HG02763 (cell line): ENCODE measurements at regions not wholly inside any gene's neighbourhood (a gene's known extent, or its start where the extent isn't known, plus 50 kb on each side); places are given as distances from the start of the nearest gene placed in this dataset.
"Not testable (repeated sequence)": the region's sequence is repeated elsewhere in the genome, so short reads cannot be mapped to it uniquely, and the experiment has no call there.

Experiments
- ATAC-seq: cut with Tn5 transposase; IDR thresholded peaks from one replicate; pipeline ENCODE4 v1.9.1; 2021; ENCODE audit warnings: mild to moderate bottlenecking, moderate library complexity; ENCODE audit not compliant: unreplicated experiment

DNA sequence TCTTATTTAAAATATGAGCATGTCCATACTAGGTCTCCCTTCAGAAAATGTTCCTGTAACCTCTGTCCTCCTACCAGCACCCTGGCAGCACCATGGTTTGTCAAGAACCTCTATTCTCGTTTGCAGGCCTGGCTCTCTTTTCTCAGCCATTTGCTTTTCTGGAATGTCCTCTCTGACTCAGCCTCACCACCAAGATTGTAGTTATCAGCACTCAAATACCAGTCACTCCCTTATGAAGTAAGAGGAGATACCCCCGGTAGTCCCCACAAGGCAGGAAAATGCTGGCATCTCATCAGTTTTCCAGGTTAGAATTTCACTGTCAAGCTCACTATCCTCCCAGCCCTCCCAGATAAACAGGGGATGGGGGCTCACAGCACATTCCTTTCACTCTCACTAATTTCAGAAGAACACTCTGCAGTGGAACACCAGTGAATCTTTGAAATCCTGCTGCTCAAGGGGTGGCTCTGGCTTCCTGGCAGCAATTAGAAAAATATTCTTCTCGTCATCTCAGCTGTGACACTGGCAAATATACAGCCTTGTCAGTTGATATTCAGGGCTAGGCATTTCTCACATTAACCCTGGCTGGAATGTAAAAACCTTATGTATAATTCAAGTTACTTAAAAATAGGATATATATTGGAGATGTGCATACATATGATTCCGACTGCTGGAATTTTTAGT, 129.2 kb downstream of the TBX18 start:
- no peak for ATAC-seq

DNA sequence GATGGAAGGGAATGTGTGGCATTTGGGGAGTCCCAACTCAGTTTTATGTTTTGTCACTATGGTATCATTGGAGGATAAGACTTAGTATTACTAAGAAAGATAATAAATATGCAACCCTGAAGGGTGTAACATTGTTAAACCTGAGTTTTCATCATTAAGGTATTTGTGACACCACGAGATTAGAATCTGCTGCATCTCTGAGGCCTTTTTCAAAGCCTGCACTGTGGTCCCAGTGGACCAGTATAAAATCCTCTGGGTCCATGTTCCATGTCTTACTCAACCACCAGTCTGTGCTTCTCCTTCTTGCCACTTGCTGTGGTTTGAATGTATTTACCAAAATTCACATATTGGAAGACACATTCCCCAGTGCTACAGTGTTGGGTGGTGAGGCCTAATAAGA, 130.6 kb downstream of the TBX18 start:
- ATAC-seq = no peak

DNA sequence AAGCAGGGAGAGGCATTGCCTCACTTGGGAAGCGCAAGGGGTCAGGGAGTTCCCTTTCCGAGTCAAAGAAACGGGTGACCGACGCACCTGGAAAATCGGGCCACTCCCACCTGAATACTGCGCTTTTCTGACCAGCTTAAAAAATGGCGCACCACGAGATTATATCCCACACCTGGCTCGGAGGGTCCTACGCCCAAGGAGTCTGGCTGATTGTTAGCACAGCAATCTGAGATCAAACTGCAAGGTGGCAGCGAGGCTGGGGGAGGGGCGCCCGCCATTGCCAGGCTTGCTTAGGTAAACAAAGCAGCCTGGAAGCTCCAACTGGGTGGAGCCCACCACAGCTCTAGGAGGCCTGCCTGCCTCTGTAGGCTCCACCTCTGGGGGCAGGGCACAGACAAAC, 137.9 kb downstream of the TBX18 start:
- ATAC-seq = not testable (repeated sequence)

DNA sequence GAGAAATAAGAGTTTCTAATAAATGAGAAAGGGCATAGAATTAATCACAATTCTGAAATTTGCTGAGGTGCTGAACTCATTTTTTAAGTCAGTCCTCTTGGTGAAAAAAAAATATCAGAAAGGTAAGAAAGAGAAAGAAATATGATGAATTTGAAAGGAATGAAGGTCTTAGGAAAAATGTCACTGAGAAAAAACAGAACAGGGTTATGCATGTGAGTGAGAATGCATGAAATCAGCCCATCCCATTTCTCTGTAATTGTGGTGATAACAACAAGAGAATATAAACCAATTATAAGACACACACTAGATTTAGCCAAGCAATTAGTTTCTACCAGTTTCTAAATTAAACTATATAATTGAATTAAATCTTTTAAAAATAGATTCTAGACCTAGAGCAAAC, 138.9 kb downstream of the TBX18 start:
- no peak for ATAC-seq

DNA sequence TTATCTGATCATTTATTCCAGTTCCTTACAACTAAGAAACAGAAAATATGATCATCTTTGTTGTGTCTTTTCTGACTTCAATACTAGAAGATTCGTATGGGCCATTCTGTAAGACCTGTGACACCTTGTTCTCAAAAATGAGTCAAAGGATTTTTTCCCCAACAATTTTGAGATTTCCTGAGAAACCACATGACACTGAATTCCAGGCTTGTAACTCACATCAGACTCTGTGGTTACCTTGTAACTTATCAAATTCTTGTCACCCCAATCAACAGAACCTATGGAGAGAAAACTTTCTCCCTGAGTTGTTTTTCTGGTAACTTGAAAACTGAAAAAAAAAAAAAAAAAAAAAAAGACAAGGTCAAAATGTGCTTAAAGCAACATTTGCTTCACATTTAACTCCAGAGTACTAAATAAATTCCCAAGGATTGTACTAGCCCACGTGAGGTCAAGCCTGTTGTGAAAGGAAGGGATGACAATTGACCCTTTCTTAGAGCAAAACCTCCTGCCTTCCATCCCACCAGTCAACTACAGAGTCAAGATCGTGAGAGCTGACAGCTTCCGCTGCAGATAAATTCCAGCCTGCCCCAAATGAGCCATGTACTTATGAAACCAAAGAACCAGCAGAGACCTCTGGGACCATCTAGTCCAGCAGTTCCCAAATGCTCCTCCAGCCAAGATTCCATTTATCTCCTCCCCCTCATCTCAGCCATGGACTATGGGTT, 140.3 kb downstream of the TBX18 start:
- no peak for ATAC-seq

DNA sequence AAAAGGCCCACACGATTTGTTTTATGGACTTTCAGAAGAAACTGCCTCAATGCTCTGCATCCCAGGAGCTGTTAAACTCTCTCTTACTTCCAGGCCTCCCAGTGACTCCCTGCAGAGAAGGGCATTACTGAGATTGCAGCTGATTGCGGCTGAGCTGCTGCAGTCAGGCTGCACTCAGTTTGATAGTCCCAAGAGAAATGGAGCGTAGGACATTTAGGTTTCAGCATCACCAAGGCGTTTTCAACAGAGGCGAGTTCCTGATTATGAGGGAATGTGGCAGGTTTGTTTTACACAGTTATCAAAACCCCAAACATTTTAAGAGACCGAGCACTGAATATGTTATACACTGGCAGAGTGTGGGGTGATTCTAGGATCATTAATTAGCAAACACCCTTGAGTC, 145.6 kb downstream of the TBX18 start:
- no peak for ATAC-seq

DNA sequence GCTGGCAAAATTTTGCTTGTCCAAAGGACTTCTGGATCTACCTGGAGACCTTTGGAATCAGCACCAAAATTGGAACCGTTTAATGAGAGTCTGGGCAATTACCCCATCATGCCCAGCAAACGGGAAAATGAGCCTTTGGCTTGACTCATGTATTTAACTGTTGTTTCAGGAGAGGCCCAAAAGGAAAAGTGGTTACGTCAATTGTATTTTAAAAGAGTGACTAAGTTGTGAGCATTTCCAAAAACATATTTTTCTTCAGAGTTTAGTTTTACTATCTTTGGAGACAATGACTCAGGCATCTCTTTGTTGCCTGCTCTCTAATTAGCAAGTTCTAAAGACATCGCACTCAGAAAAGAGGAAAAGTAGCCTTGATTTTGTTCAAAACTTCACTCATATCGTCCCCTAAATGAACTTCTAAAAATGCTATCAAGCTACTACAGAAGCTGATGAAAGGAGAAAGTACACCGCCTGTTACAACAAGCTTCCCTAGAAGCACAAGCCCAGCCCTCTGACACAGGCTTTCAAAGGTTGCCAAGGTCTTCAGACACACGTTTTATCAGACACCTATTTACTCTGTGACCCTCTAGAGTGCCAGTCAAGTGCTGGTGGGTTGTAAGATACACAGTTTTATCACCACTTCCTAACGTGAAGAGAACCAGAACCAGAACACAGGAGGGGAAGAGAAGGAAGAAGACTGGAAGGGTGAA, 146.2 kb downstream of the TBX18 start:
- ATAC-seq = no peak

DNA sequence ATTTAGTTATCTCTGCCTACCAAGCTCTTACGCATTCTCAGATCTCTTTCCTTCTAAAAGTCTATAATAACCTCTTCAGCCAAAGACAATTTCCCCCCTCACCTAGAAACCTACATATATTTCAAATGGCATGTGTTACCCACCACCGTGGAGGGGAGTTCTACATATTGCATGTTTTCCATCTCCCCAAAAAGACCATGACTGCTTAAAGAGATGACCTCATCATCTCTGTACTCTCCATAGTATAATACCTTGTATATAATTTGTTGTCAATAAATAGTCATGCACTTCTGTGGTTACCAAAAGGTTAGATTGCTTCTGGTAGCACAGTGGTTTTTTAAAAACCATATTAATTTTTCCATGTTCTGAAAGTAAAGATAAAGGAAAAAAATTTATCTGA, 148.4 kb downstream of the TBX18 start:
- no peak for ATAC-seq

DNA sequence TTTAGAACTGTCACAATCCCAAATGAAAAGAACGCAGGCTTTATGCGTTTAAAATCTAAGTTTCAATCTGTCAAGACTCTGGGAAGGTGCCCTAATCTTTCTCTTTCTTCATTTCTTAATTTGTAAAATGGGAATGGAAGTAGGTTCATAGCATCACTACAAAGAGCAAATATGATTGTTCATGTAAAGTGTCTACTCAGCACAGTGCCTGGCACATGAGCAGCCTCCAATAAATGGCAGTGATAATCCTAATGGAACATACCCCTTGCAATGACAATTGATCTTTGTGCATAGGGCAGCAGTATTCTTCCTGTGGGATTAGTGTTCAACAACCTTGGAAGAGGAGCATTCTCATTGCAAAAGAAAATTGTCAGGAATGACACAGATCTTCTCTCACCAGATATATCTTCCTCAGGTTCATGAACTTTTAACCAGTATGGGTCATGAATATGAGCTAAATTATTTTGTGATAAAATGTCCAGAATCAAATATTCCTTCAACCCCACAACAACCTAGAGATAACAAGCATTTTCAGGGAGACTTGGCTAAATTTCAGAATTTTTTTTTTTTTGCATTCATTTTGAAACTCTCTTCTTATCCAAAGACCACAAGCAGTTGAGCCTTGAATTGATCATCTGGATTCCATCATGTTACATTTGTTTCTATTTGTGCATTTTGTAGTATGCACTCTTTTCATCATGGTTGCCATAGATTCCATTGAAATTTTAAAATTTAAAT, 149.1 kb downstream of the TBX18 start:
- no peak for ATAC-seq

DNA sequence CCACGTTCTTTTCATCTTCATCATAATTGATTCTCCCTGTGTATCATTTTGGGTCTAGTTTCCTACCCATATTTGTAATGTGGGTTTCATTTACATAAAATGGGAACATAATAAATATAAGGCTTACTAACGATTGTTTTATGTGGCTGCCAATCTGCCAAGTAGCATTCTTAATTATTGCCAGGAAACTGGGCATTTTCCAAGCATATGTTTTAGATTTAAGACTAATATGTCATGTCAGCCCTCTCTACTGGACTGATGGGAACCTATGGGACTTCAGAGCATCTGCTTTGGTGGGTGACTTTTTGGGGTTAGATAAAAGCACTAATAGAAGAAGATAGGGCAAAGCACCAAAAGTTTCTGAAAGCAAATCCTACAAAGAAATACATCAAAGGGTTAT, 157.5 kb downstream of the TBX18 start:
- no peak for ATAC-seq

DNA sequence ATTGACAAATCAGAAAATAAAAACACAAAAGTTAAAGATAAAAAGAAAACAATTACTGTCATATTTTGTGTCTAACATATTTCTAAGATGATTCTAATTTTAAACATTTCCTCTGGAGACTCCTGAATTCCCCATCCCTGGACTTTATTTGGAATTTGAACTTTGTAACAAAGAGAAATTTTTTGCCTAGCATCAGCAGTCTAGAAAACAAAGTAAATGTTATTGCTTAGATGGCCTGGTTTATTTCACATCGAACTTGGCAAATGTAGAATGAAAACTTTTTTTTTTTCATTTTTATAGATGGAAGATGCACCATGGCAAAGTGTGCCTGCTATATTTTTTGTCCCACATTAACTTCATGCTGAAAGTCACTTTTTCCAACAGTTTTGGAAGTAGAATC, 159.1 kb downstream of the TBX18 start:
- no peak for ATAC-seq

DNA sequence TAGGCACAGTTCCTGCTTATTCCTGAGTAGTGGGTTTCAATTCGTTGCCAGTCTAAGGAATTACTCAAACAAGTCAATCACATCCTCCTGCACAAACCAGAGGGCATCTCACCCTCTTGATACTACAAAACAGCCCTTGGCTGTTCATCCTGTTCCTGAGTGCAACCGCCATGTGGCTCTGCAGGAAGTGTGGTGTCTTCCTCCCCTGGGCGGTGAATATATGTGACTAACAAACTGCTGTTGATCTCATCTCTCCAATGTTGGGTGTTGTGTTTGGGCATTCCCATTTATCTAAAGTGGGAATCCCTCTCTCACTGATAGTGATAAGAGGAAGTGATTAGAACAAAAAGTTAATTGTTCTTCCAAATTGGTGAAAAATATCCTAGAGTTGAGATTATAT, 163.0 kb downstream of the TBX18 start:
- no peak for ATAC-seq

DNA sequence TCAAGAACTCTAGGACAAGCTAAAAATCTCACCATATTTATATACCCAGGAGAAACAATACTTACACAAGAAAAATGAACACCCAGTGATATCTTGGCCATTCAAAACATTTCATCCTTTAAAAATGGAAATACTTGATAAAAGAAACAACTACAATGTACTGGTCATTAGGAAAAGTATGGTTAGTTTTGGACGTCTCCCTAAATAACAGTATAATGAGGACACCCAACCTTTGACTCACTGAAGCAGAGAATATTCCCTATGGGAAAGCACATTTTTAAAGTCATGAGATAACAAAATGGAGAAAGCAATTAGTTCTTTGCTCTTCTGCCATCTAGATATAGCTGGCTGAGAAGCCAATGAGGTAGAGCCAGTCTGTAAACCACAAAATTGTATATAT, 164.4 kb downstream of the TBX18 start:
- ATAC-seq = no peak

DNA sequence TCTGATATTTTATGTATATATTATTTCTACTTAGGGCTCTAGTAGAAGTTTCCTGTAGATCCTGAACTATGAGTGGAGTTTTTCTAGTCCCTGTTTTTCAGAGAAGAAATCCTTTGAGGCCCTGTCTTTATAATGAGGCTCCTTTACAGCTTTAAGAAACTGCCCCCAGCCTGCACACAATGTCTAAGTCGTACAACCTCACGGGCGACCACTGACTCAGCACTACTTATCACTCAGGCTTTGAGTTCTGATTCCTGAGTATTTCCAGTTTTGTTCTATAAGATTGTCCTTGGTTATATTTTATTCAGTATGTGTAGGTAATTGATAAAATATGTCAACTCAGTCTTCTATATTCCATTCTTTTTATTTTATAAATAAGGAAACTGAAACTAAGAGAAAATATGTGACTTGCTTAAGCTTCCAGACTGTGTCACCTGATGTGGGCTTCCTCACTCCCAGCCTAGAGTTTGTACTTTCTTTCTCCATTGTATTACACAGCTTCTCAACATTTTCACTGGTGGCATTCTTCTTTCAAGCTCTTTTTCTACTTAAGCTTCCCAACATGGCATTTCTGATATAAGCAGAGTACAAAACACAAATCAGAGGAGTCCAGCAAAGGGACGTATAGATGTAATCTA, 167.0 kb downstream of the TBX18 start:
- no peak for ATAC-seq

DNA sequence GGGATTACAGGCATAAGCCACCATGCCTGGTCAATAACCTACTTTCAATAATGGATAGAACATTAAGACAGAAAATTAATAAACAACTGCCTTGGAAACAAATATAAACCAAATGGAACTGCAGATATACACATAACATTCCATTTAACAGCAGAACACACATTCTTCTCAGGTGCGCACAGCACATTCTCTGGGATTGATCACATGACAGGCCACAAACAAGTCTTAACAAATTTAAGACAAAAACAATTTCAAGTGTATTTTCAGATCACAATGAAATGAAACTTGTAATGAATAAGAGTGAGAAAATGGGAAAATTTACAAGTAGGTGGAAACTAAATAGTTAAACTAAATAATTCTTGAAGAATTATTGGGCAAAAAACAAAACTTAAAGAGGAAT, 167.9 kb downstream of the TBX18 start:
- ATAC-seq = no peak

DNA sequence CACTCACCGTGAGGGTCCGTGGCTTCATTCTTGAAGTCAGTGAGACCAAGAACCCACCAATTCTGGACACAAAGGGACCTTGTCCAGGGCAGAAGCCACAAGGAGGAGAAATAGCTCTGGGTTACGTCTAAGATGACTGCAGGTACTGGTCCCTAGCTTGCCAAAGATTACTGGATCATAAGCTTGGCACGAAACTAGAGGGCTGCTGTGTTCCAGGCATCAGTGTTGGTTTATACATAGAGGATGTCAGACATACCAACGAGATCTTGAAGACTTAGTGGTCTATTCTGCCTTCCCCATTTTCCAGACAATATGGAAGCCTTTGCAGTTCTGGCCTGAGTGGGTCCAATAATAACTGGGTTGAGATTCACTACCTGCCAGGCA, 175.7 kb downstream of the TBX18 start:
- no peak for ATAC-seq

DNA sequence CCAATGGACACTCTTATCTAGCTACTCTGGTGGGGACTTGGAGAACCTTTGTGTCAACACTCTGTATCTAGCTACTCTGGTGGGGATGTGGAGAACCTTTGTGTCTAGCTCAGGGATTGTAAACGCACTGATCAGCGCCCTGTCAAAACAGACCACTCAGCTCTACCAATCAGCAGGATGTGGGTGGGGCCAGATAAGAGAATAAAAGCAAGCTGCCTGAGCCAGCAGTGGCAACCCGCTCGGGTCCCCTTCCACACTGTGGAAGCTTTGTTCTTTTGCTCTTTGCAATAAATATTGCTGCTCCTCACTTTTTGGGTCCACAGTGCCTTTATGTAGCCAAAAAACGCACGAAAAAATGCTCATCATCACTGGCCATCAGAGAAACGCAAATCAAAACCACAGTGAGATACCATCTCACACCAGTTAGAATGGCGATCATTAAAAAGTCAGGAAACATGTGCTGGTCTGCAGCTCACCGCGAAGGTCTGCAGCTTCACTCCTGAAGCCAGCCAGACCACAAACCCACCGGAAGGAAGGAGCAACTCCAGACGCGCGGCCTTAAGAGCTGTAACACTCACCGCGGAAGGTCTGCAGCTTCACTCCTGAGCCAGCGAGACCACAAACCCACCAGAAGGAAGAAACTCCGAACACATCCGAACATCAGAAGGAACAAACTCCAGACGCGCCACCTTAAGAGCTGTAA, 176.3 kb downstream of the TBX18 start:
- ATAC-seq = not testable (repeated sequence)

DNA sequence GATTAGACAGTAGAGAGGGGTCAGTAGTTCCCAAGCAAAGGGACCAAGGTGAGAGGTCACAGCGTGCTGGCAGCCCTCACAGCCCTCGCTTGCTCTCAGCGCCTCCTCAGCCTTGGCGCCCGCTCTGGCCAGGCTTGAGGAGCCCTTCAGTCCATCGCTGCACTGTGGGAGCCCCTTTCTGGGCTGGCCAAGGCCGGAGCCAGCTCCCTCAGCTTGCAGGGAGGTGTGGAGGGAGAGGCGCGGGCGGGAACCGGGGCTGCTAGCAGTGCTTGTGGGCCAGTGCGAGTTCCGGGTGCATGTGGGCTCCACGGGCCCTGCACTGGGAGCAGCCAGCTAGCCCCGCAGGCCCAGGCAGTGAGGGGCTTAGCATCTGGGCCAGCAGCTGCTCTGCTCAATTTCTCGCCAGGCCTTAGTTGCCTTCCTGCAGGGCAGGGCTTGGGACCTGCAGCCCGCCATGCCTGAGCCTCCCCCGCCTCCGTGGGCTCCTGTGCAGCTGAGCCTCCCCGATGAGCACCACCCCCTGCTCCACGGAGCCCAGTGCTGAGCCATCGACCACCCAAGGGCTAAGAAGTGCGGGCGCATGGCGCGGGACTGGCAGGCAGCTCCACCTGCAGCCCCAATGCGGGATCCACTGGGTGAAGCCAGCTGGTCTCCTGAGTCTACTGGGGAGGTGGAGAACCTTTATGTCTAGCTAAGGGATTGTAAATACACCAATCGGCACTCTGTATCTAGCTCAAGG, 177.0 kb downstream of the TBX18 start:
- not testable (repeated sequence) for ATAC-seq

DNA sequence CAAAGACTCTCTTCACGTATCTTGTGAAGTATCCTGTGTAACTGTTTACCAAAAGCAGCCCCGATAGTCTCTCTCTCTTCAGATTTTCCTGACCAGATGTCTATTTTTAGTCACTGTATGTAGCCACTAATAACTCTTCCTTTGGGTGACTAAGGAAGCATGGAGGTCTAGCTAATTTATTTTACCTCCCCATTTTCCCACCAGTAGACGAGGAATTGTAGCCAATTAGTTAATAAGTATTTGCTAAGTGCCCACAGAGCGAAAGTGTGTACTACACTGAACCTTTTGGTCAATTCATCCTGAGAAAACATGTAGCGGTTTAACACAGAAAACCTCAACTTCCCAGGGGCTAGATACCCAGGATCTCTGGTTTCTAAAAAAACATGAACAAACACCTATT, 180.6 kb downstream of the TBX18 start:
- no peak for ATAC-seq

DNA sequence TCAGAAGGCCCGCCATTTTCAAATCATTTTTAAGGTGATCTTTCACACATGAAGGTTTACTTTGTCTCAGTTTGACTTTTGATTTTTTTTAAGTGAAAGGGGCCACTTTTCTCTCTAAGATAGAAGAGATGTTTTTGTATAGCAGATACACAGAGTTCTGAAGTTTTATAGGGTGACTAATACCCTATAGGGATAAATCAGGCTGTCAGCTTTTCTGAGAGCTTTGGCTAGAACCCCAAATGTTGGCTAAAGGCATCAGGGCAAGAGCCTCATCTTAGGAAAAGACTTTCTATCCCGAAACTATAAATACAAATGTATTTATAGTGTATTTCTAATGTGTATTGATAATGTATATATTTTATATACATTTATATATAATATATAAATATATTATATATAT, 181.4 kb downstream of the TBX18 start:
- no peak for ATAC-seq
